ENCODE measurements at regions not wholly inside any gene's neighbourhood (a gene's known extent, or its start where the extent isn't known, plus 50 kb on each side); places are given as distances from the start of the nearest gene placed in this dataset.

DNA sequence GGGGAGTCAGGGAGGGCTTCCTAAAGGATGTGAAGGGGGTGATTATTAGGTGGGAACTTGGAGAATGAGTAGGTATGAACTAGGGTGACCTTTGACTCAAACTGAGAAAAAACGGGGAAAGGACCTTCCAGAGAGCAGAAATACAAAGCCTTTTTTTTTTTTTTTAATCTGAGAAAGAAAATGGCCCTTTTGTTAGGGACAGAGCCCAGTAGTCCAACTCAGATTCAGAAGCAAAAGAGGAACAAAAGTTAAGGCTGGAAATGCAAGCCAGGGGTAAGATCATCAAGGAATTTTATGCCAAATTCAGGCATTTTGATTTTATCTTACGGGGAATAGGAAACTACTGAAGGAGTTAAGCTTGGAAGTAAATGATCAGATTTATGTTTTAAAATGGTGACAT is 96.0 kb upstream of the SMYD2 start:
- Histone ChIP-seq H3K27ac (no peak overlapping the region), H3K4me3 (no peak overlapping the region), H3K27me3 (no peaks in the 10 kb centered on the region), H3K9me3 (no peaks in the 10 kb centered on the region), H3K4me1 (peaks cover 0 to 5% of the 10 kb centered on the region in 2 donors), H3K36me3 (no peaks in the 10 kb centered on the region)
- intact Hi-C loops (cut with DNase I), result no loop called here
- TF ChIP-seq, protein P1, sequence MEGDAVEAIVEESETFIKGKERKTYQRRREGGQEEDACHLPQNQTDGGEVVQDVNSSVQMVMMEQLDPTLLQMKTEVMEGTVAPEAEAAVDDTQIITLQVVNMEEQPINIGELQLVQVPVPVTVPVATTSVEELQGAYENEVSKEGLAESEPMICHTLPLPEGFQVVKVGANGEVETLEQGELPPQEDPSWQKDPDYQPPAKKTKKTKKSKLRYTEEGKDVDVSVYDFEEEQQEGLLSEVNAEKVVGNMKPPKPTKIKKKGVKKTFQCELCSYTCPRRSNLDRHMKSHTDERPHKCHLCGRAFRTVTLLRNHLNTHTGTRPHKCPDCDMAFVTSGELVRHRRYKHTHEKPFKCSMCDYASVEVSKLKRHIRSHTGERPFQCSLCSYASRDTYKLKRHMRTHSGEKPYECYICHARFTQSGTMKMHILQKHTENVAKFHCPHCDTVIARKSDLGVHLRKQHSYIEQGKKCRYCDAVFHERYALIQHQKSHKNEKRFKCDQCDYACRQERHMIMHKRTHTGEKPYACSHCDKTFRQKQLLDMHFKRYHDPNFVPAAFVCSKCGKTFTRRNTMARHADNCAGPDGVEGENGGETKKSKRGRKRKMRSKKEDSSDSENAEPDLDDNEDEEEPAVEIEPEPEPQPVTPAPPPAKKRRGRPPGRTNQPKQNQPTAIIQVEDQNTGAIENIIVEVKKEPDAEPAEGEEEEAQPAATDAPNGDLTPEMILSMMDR (IDR thresholded peaks at IDR 0.05), result no peak
- DNase-seq (ENCODE audit: low spot score in 2 of 2), result no peak

DNA sequence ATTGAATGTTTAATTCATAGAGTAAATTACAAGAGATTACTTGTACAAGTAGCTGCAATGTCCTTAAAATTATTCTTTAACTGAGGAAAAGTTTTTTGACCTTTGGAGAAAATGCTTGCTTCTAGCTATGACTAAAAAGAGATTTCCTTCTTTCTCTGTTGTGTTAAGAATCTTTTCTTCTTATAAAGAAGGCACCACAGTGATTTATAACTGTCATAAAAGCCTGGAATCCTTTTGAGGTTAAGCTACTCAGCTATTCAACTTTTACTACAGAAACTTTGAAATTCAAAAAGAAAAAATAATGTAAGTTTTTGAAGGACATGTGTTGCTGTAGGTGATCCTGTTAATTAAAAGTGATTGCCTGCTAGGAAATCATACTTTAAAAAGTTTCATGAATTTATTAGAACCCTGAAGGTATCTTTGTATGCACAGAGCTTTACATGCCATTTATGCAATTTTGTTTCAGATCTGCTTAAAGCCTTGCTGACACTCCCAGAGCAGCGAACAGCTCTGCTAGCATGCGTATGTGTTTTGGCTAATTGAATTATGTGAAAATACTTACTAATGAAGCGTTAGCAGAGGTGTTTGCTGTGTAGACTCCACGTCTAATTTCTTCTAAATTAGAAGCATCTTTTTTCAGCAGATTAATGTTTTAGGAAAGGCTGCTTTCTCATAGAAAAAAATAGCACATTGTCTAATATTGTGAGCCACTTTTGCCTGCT is 94.7 kb upstream of the SMYD2 start:
- intact Hi-C loops (cut with DNase I), result no loop called here
- H3K27me3 ChIP-seq, result no peaks in the 10 kb centered on the region
- no peak overlapping the region for H3K27ac ChIP-seq
- no peak for DNase-seq (ENCODE audit: low spot score in 2 of 2)
- H3K9me3 ChIP-seq, result no peaks in the 10 kb centered on the region
- no peaks in the 10 kb centered on the region for H3K36me3 ChIP-seq
- H3K4me3 ChIP-seq, result no peak overlapping the region
- TF ChIP-seq, protein P1 (IDR thresholded peaks at IDR 0.05), result no peak
- H3K4me1 ChIP-seq, result peaks cover 0 to 5% of the 10 kb centered on the region in 2 donors

DNA sequence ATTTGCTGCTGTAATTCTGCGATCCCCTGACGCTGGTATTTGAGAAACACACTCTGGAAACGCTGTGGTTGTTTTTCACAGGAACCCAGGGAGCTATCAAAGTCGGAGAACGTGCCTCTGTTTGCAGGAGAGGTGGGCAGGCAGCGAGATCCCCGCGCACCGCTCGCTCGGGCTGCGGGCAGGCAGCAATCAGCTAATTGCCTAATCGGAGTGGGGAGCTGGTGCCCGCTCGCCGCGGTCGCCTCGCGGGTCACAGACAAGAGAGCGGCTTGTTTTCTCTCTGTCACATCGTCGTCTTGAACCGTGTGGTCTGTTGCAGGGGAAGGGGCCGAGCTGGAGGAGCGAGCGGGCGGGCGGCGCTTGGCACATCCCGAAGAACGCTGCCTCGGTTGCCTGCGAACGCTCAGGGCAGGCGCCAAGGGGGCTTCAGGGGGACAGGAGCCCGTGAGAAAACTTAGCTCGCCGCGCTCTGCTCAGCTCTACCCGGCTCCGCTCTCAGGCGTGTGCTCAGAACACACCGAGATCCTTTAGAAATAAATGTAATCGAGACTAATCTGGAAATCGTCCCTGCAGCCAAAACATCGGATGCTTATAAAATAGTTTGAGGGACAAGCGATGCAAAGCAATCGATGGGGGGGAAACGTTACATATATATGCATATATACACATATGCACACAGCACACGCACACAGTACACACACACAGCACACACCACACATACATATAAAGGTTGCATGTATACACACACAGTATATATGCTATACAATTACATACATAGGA is 93.6 kb upstream of the SMYD2 start:
- Histone ChIP-seq H3K27ac (no peak overlapping the region), H3K36me3 (no peaks in the 10 kb centered on the region), H3K27me3 (no peaks in the 10 kb centered on the region), H3K9me3 (no peaks in the 10 kb centered on the region), H3K4me3 (peak overlapping the region; percentile 14), H3K4me1 (peaks cover 0 to 5% of the 10 kb centered on the region in 2 donors)
- DNase-seq (ENCODE audit: low spot score in 2 of 2), result no peak
- TF ChIP-seq, protein P1 (IDR thresholded peaks at IDR 0.05), result no peak
- intact Hi-C loops (cut with DNase I), result no loop called here

DNA sequence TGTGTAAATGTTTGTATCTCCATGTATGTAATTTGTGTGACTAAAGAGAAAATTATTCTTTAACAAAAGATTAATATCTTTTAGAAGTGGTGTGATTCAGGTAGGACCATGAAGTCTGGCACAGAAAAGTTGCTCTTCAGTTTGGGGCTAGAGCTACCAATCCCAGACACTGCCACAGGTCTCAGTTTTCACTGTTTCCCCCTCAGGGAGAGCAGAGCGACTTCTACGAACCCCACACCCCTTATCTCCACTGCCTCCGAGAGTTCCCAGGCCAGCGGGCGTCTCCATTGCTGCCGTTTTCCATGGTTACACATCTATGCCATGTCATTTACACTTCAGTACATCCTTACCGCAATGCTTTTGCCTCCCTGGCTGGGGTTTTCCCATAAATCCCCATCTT is 93.0 kb upstream of the SMYD2 start:
- no peaks in the 10 kb centered on the region for H3K9me3 ChIP-seq
- TF ChIP-seq, protein P1 (IDR thresholded peaks at IDR 0.05), result no peak
- no peaks in the 10 kb centered on the region for H3K27me3 ChIP-seq
- no peaks in the 10 kb centered on the region for H3K36me3 ChIP-seq
- intact Hi-C loops (cut with DNase I), result no loop called here
- DNase-seq (ENCODE audit: low spot score in 2 of 2), result no peak
- H3K27ac ChIP-seq, result no peak overlapping the region
- H3K4me1 ChIP-seq, result peaks cover 0 to 5% of the 10 kb centered on the region in 2 donors
- no peak overlapping the region for H3K4me3 ChIP-seq

DNA sequence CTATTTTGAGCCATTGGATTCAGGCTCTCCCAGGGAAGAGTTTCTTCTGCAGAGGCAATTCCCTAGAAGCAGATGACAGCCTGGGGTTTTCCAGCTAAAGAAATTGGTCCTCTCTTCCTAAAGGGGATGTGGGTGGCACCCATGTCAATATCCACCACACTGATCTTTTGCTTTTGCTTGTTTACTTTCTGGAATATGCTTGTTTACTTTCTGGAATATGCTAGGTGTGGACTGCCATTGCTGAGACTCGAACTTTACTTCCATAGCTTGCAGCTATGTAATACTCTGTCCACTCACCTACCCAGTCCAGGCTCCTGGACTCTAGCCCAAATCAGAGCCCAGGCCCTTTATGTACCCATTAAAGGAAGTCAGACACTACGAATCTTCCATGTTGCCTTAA is 92.1 kb upstream of the SMYD2 start:
- Histone ChIP-seq H3K36me3 (no peaks in the 10 kb centered on the region), H3K27ac (no peak overlapping the region), H3K4me1 (peaks cover 0 to 5% of the 10 kb centered on the region in 2 donors), H3K9me3 (no peaks in the 10 kb centered on the region), H3K4me3 (no peak overlapping the region), H3K27me3 (no peaks in the 10 kb centered on the region)
- DNase-seq (ENCODE audit: low spot score in 2 of 2), result no peak
- intact Hi-C loops (cut with DNase I), result no loop called here
- TF ChIP-seq, protein P1 (IDR thresholded peaks at IDR 0.05), result no peak

Data from ascending aorta (tissue), 2 donors.